ENCODE measurements at regions not wholly inside any gene's neighbourhood (a gene's known extent, or its start where the extent isn't known, plus 50 kb on each side); places are given as distances from the start of the nearest gene placed in this dataset.

DNA sequence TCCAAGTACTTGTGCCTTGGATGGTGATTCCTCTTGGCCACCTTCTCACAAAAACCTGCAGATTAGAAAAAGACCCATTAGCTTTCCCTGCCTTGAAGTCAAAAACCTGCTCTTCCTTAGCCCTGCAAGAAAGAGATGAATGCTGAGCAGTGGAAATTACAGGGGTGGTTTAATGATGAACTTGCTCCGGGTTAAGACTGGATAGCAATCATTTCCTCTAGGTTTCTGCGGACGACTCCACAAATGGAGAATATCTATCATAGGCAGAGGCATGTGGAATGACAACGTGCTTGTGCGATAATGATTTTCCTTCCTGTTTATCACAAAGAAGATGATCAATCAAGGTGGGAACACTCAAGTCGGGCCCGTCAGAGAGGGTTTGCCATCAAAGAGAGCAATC is 201.2 kb upstream of the ERCC4 start:
- H2BK15ac ChIP-seq (ENCODE audit: low read depth, low read length): no peak overlapping the region
- in situ Hi-C loops (cut with MboI; ENCODE audit: low sequenced_read_pairs): no loop called here
- dilution Hi-C loops (cut with HindIII; ENCODE audit: low sequenced_read_pairs, unreplicated experiment): no loop called here
- no peaks in the 10 kb centered on the region for H3K79me1 ChIP-seq (ENCODE audit: low read depth in 1 of 2, low read length in 2 of 2)
- no peak overlapping the region for H2AK5ac ChIP-seq (ENCODE audit: low read depth, low read length)
- H3K9me1 ChIP-seq (ENCODE audit: insufficient read depth, low read length): no peaks in the 10 kb centered on the region
- no peak overlapping the region for H3K4ac ChIP-seq (ENCODE audit: low read depth, low read length)
- no peak overlapping the region for H3K56ac ChIP-seq (ENCODE audit: extremely low read depth, insufficient read depth, low read length)
- no peak overlapping the region for H2BK120ac ChIP-seq (ENCODE audit: low read depth, low read length)
- intact Hi-C loops (cut with micrococcal nuclease): no loop called here
- no peak overlapping the region for H2BK20ac ChIP-seq (ENCODE audit: low read depth, low read length)
- no peaks in the 10 kb centered on the region for H3K4me1 ChIP-seq (ENCODE audit: control insufficient read depth, insufficient read depth, low read length)
- no peak for DNase-seq
- H3K4me3 ChIP-seq (ENCODE audit: insufficient read depth, low read depth, low read length): no peak overlapping the region
- CTCF ChIA-PET: no interaction called here
- no peak overlapping the region for H2BK5ac ChIP-seq (ENCODE audit: low read depth, low read length, poor library complexity, severe bottlenecking)
- H4K20me1 ChIP-seq (ENCODE audit: insufficient read depth, low read length): no peaks in the 10 kb centered on the region
- no peaks in the 10 kb centered on the region for H3K27me3 ChIP-seq (ENCODE audit: control insufficient read depth, insufficient read depth, low read length)
- H2AFZ ChIP-seq (replicated peaks; ENCODE audit: low read length, poor library complexity): no peak overlapping the region
- no peak overlapping the region for H4K5ac ChIP-seq (ENCODE audit: low read depth, low read length)
- H2AK9ac ChIP-seq (replicated peaks; ENCODE audit: low read depth, low read length, poor library complexity): no peak overlapping the region
- no peak overlapping the region for H3K27ac ChIP-seq (ENCODE audit: insufficient read depth, low read length)
- no peak overlapping the region for H4K8ac ChIP-seq (ENCODE audit: low read depth in 2 of 2, low read length in 2 of 2)
- H4K91ac ChIP-seq (ENCODE audit: insufficient read depth, low read depth, low read length): no peak overlapping the region
- no peak overlapping the region for H3K9ac ChIP-seq (ENCODE audit: low read depth, low read length)
- peaks cover 8% of the 10 kb centered on the region for H3K9me3 ChIP-seq (ENCODE audit: control insufficient read depth, insufficient read depth, low read length)
- H3K18ac ChIP-seq (ENCODE audit: low read depth, low read length): no peak overlapping the region
- no peak for TF ChIP-seq BHLHE40 (IDR thresholded peaks at IDR 0.05; ENCODE audit: low read depth, low read length)
- TF ChIP-seq RAD21 (IDR thresholded peaks at IDR 0.05; ENCODE audit: low read length): no peak
- no peak for TF ChIP-seq SMC3 (IDR thresholded peaks at IDR 0.05; ENCODE audit: low read depth, low read length)
- TF ChIP-seq MAZ (IDR thresholded peaks at IDR 0.05; ENCODE audit: borderline replicate concordance, low read depth, low read length): no peak
- TF ChIP-seq RCOR1 (IDR thresholded peaks at IDR 0.05; ENCODE audit: insufficient replicate concordance, low read length): no peak
- no peak for TF ChIP-seq POLR2A (IDR thresholded peaks at IDR 0.05; ENCODE audit: low read depth, low read length)
- TF ChIP-seq, protein P1, sequence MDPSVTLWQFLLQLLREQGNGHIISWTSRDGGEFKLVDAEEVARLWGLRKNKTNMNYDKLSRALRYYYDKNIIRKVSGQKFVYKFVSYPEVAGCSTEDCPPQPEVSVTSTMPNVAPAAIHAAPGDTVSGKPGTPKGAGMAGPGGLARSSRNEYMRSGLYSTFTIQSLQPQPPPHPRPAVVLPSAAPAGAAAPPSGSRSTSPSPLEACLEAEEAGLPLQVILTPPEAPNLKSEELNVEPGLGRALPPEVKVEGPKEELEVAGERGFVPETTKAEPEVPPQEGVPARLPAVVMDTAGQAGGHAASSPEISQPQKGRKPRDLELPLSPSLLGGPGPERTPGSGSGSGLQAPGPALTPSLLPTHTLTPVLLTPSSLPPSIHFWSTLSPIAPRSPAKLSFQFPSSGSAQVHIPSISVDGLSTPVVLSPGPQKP (IDR thresholded peaks at IDR 0.05; ENCODE audit: borderline replicate concordance, low read depth, low read length): no peak
- TF ChIP-seq, protein P2, sequence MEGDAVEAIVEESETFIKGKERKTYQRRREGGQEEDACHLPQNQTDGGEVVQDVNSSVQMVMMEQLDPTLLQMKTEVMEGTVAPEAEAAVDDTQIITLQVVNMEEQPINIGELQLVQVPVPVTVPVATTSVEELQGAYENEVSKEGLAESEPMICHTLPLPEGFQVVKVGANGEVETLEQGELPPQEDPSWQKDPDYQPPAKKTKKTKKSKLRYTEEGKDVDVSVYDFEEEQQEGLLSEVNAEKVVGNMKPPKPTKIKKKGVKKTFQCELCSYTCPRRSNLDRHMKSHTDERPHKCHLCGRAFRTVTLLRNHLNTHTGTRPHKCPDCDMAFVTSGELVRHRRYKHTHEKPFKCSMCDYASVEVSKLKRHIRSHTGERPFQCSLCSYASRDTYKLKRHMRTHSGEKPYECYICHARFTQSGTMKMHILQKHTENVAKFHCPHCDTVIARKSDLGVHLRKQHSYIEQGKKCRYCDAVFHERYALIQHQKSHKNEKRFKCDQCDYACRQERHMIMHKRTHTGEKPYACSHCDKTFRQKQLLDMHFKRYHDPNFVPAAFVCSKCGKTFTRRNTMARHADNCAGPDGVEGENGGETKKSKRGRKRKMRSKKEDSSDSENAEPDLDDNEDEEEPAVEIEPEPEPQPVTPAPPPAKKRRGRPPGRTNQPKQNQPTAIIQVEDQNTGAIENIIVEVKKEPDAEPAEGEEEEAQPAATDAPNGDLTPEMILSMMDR (conservative IDR thresholded peaks at IDR 0.05; ENCODE audit: low read depth, low read length): no peak
- TF ChIP-seq, protein P3, sequence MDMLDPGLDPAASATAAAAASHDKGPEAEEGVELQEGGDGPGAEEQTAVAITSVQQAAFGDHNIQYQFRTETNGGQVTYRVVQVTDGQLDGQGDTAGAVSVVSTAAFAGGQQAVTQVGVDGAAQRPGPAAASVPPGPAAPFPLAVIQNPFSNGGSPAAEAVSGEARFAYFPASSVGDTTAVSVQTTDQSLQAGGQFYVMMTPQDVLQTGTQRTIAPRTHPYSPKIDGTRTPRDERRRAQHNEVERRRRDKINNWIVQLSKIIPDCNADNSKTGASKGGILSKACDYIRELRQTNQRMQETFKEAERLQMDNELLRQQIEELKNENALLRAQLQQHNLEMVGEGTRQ (IDR thresholded peaks at IDR 0.05; ENCODE audit: low read depth, low read length): no peak
- TF ChIP-seq NFE2L2 (IDR thresholded peaks at IDR 0.05; ENCODE audit: low read depth, low read length): no peak
- no peak for TF ChIP-seq MXI1 (IDR thresholded peaks at IDR 0.05; ENCODE audit: borderline replicate concordance, low read depth, low read length)
- TF ChIP-seq CHD1 (IDR thresholded peaks at IDR 0.05; ENCODE audit: low read depth, low read length): no peak
- TF ChIP-seq CEBPB (IDR thresholded peaks at IDR 0.05; ENCODE audit: low read depth, low read length): no peak
- TF ChIP-seq MAFK (IDR thresholded peaks at IDR 0.05; ENCODE audit: low read depth, low read length): no peak
- TF ChIP-seq FOS (IDR thresholded peaks at IDR 0.05; ENCODE audit: low read depth, low read length): no peak
- TF ChIP-seq RFX5 (IDR thresholded peaks at IDR 0.05; ENCODE audit: low read depth, low read length): no peak
- H3K4me2 ChIP-seq (ENCODE audit: low read depth, low read length): no peak overlapping the region
- BruUV-seq (replicated peaks): no TSS peak
- ATAC-seq (ENCODE audit: low read depth): no peak
- no peak overlapping the region for H3K23ac ChIP-seq (ENCODE audit: low read depth, low read length)
- WGBS, 2 experiments (ENCODE audit: extremely low coverage in 2 of 2, insufficient read length in 1 of 2): 60% methylated on average over 2 of the region's 7 CpGs; no CpG with 5 or more reads in 1 of the 2 experiments
- H3K36me3 ChIP-seq (ENCODE audit: control insufficient read depth, insufficient read depth, low read length): no peaks in the 10 kb centered on the region
- POLR2A ChIA-PET (ENCODE audit: unreplicated experiment): no interaction called here
- no peak overlapping the region for H3K14ac ChIP-seq (replicated peaks; ENCODE audit: low read depth, low read length)

Data from IMR-90 (cell line).